Stimulated activated CD4-positive, alpha-beta T cell treated with anti-CD3 and anti-CD28 coated beads, TNF-alpha, amount 100 ng/mL, for 1 hour (primary cell): ENCODE measurements at regions not wholly inside any gene's neighbourhood (a gene's known extent, or its start where the extent isn't known, plus 50 kb on each side); places are given as distances from the start of the nearest gene placed in this dataset.
"Not testable (repeated sequence)": the region's sequence is repeated elsewhere in the genome, so short reads cannot be mapped to it uniquely, and the experiment has no call there.

Experiments
- DNase-seq, 3 donors: peaks; one replicate each; pipeline ENCODE4 v3.0.0-alpha.2; 2020; ENCODE audit warnings: low read depth in 3 of 3, low spot score in 1 of 3

GRCh38 chr12:90514325-90514724 is 440.7 kb downstream of the CCER1 start:
- DNase-seq: no peak

GRCh38 chr12:90512518-90512917 is 442.5 kb downstream of the CCER1 start:
- no peak for DNase-seq

GRCh38 chr12:90510948-90511347 is 444.0 kb downstream of the CCER1 start:
- DNase-seq: no peak

GRCh38 chr12:90504806-90505205 is 450.2 kb downstream of the CCER1 start:
- no peak for DNase-seq

- DNase-seq: no peak
Observed at GRCh38 chr12:90502070-90502469, 452.9 kb downstream of the CCER1 start.

GRCh38 chr12:90501412-90501811 is 453.6 kb downstream of the CCER1 start:
- no peak for DNase-seq

- no peak for DNase-seq
Observed at GRCh38 chr12:90499795-90500194, 455.2 kb downstream of the CCER1 start.

- no peak for DNase-seq
Observed at GRCh38 chr12:90497923-90498545, 456.9 kb downstream of the CCER1 start.

GRCh38 chr12:90490355-90490754 is 464.6 kb downstream of the CCER1 start:
- no peak for DNase-seq

GRCh38 chr12:90489141-90489540 is 465.8 kb downstream of the CCER1 start:
- DNase-seq: no peak

GRCh38 chr12:90485560-90485959 is 469.4 kb downstream of the CCER1 start:
- no peak for DNase-seq

- DNase-seq: no peak
Observed at GRCh38 chr12:90484094-90484493, 470.9 kb downstream of the CCER1 start.

- no peak for DNase-seq
Observed at GRCh38 chr12:90481748-90482147, 473.2 kb downstream of the CCER1 start.

- no peak for DNase-seq
Observed at GRCh38 chr12:90479237-90479636, 475.7 kb downstream of the CCER1 start.

GRCh38 chr12:90473831-90474230 is 481.1 kb downstream of the CCER1 start:
- DNase-seq: no peak

GRCh38 chr12:90460681-90461080 is 494.3 kb downstream of the CCER1 start:
- no peak for DNase-seq

- DNase-seq: no peak
Observed at GRCh38 chr12:90456248-90456647, 498.7 kb downstream of the CCER1 start.

- no peak for DNase-seq
Observed at GRCh38 chr12:90455756-90456155, 499.2 kb downstream of the CCER1 start.

GRCh38 chr12:90449611-90450010 is 505.4 kb downstream of the CCER1 start:
- DNase-seq: no peak

GRCh38 chr12:90443466-90443865 is 511.5 kb downstream of the CCER1 start:
- DNase-seq: not testable (repeated sequence)

- no peak for DNase-seq
Observed at GRCh38 chr12:90441431-90441830, 513.5 kb downstream of the CCER1 start.

- no peak for DNase-seq
Observed at GRCh38 chr12:90428881-90429280, 526.1 kb downstream of the CCER1 start.

- DNase-seq: no peak
Observed at GRCh38 chr12:90428465-90428864, 526.5 kb downstream of the CCER1 start.

GRCh38 chr12:90423965-90424364 is 531.0 kb downstream of the CCER1 start:
- no peak for DNase-seq
